Neural cell (in vitro differentiated cells): ENCODE measurements at regions not wholly inside any gene's neighbourhood (a gene's known extent, or its start where the extent isn't known, plus 50 kb on each side); places are given as distances from the start of the nearest gene placed in this dataset.

Source experiments
- CTCF ChIP-seq: fragments of 450-650 bp; IDR thresholded peaks from 2 replicates; pipeline ENCODE4 v1.5.1; 2014; ENCODE audit warnings: antibody characterized with exemption, mild to moderate bottlenecking, moderate library complexity; ENCODE audit not compliant: poor library complexity, severe bottlenecking
- EP300 ChIP-seq: fragments of 450-650 bp; conservative IDR thresholded peaks from 2 replicates; pipeline ENCODE4 v1.6.1; 2014; ENCODE audit warnings: antibody characterized with exemption, mild to moderate bottlenecking, moderate library complexity; ENCODE audit not compliant: poor library complexity, severe bottlenecking
- EZH2 ChIP-seq: fragments of 200-600, 300-800 bp; shearing (Covaris generic), sonication (generic); IDR thresholded peaks from 2 replicates; pipeline ENCODE4 v1.6.1; 2014; ENCODE audit warnings: antibody characterized with exemption, low read length, borderline replicate concordance, mild to moderate bottlenecking; ENCODE audit not compliant: insufficient read depth, poor library complexity, severe bottlenecking
- MXI1 ChIP-seq: fragments of 450-650 bp; conservative IDR thresholded peaks from 2 replicates; pipeline ENCODE4 v1.6.1; 2014; ENCODE audit warnings: antibody characterized with exemption, mild to moderate bottlenecking; ENCODE audit not compliant: poor library complexity, severe bottlenecking
- POLR2AphosphoS5 ChIP-seq: IDR thresholded peaks from 2 replicates; pipeline ENCODE4 v1.6.1; 2012
- RAD21 ChIP-seq: fragments of 450-650 bp; conservative IDR thresholded peaks from 2 replicates; pipeline ENCODE4 v1.6.1; 2014; ENCODE audit warnings: antibody characterized with exemption, mild to moderate bottlenecking, moderate library complexity
- SMC3 ChIP-seq: fragments of 450-650 bp; conservative IDR thresholded peaks from 2 replicates; pipeline ENCODE4 v1.6.1; 2014; ENCODE audit warnings: antibody characterized with exemption, mild to moderate bottlenecking, moderate library complexity; ENCODE audit not compliant: poor library complexity
- TAF1 ChIP-seq: IDR thresholded peaks from 2 replicates; pipeline ENCODE4 v1.6.1; 2012; ENCODE audit warnings: low read depth

DNA sequence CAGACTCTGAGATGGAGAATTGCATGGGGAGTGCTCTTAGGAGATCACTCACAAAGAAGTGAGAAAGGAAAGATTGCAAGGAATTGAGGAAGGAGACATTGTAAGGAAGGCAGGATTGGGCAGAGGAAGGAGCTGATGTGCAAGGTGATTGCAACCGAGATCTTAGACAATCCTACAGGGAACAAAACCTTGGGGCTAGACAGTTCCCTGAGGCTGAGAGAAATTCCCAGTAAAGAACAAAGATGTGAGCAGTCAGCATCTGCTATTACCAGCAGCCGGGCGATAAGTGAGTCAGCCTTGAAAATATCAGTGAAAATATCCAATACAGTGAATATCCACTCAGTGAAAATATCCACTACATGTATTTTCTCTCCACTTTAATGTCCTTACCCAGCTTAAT, 143.6 kb upstream of the TBC1D5 start:
- TF ChIP-seq CTCF (no peak), POLR2AphosphoS5 (no peak), EP300 (no peak), SMC3 (no peak), EZH2 (no peak), MXI1 (no peak), TAF1 (no peak), RAD21 (no peak)
